ENCODE measurements at regions not wholly inside any gene's neighbourhood (a gene's known extent, or its start where the extent isn't known, plus 50 kb on each side); places are given as distances from the start of the nearest gene placed in this dataset.

GRCh38 chr5:160488394-160489325 lies 67.0 kb downstream of the PTTG1 start:
- no peak for DNase-seq (ENCODE audit: low read depth in 2 of 2)
- no peak overlapping the region for H3K4me3 ChIP-seq (replicated peaks in 1 of 2; ENCODE audit: low read depth in 2 of 2, low read length in 2 of 2)
- TF ChIP-seq CTCF (IDR thresholded peaks at IDR 0.05; ENCODE audit: low read depth, low read length) = no peak

- no peak for TF ChIP-seq CTCF (IDR thresholded peaks at IDR 0.05; ENCODE audit: low read depth, low read length)
- no peak for DNase-seq (ENCODE audit: low read depth in 2 of 2)
- no peak overlapping the region for H3K4me3 ChIP-seq (replicated peaks in 1 of 2; ENCODE audit: low read depth in 2 of 2, low read length in 2 of 2)
Observed at GRCh38 chr5:160491438-160491837, 69.8 kb downstream of the PTTG1 start.

GRCh38 chr5:160492565-160492964 lies 70.9 kb downstream of the PTTG1 start:
- no peak for DNase-seq (ENCODE audit: low read depth in 2 of 2)
- TF ChIP-seq CTCF (IDR thresholded peaks at IDR 0.05; ENCODE audit: low read depth, low read length) = no peak
- no peak overlapping the region for H3K4me3 ChIP-seq (replicated peaks in 1 of 2; ENCODE audit: low read depth in 2 of 2, low read length in 2 of 2)

GRCh38 chr5:160493806-160494338 lies 72.2 kb downstream of the PTTG1 start:
- TF ChIP-seq CTCF (IDR thresholded peaks at IDR 0.05; ENCODE audit: low read depth, low read length) = no peak
- H3K4me3 ChIP-seq (replicated peaks in 1 of 2; ENCODE audit: low read depth in 2 of 2, low read length in 2 of 2) = no peak overlapping the region
- DNase-seq (ENCODE audit: low read depth in 2 of 2) = no peak

- TF ChIP-seq CTCF (IDR thresholded peaks at IDR 0.05; ENCODE audit: low read depth, low read length) = no peak
- no peak for DNase-seq (ENCODE audit: low read depth in 2 of 2)
- H3K4me3 ChIP-seq (replicated peaks in 1 of 2; ENCODE audit: low read depth in 2 of 2, low read length in 2 of 2) = no peak overlapping the region
Observed at GRCh38 chr5:160494451-160494850, 72.8 kb downstream of the PTTG1 start.

- no peak overlapping the region for H3K4me3 ChIP-seq (replicated peaks in 1 of 2; ENCODE audit: low read depth in 2 of 2, low read length in 2 of 2)
- TF ChIP-seq CTCF (IDR thresholded peaks at IDR 0.05; ENCODE audit: low read depth, low read length) = no peak
- no peak for DNase-seq (ENCODE audit: low read depth in 2 of 2)
Observed at GRCh38 chr5:160496334-160496733, 74.7 kb downstream of the PTTG1 start.
